ENCODE measurements at regions not wholly inside any gene's neighbourhood (a gene's known extent, or its start where the extent isn't known, plus 50 kb on each side); places are given as distances from the start of the nearest gene placed in this dataset.

GRCh38 chr13:29914581-29914980 is 64.2 kb upstream of the UBL3 start:
- ChIA-PET POLR2A (no interaction called here), CTCF (interaction anchor here (1.3 kb wide), 1 partner anchor 9 kb away, joined by 4 read pairs; no protein-coding TSS in a partner anchor)
- H3K4me3 ChIP-seq, result no peak overlapping the region
- 65% methylated on average over 3 of the region's 3 CpGs for WGBS (ENCODE audit: missing lambda C conversion rate)
- no peak overlapping the region for H3K27ac ChIP-seq
- no peak for ATAC-seq
- TF ChIP-seq POLR2A (IDR thresholded peaks at IDR 0.05; ENCODE audit: low read length) (no peak), HMGXB4 (CRISPR knock-in tag; IDR thresholded peaks at IDR 0.05; ENCODE audit: borderline replicate concordance) (no peak), HDAC2 (IDR thresholded peaks at IDR 0.05) (no peak), NPAS2 (CRISPR knock-in tag; IDR thresholded peaks at IDR 0.05; ENCODE audit: borderline replicate concordance) (no peak), ZC3H11A (IDR thresholded peaks at IDR 0.05) (no peak), SMC3 (IDR thresholded peaks at IDR 0.05) (no peak), MAZ (IDR thresholded peaks at IDR 0.05; ENCODE audit: borderline replicate concordance, low read depth, low read length) (no peak)
- peaks cover 12% of the 10 kb centered on the region for H3K4me1 ChIP-seq
- no peaks in the 10 kb centered on the region for H3K9me3 ChIP-seq
- no peak overlapping the region for H3K4me2 ChIP-seq
- DNase-seq (ENCODE audit: low read depth in 1 of 2, low spot score in 1 of 2), result no peak
- FAIRE-seq, result no peak

GRCh38 chr13:29911781-29912418 is 61.5 kb upstream of the UBL3 start:
- TF ChIP-seq SMC3 (IDR thresholded peaks at IDR 0.05), result no peak
- CTCF ChIA-PET, result interaction anchor here (0.9 to 2.2 kb wide), 3 partner anchors 10 to 203 kb away, joined by 3 to 8 read pairs (median 4); no protein-coding TSS in a partner anchor
- 68% methylated on average over 6 of the region's 7 CpGs for WGBS (ENCODE audit: missing lambda C conversion rate)
- FAIRE-seq (no peak), DNase-seq (ENCODE audit: low read depth in 1 of 2, low spot score in 1 of 2) (no peak), ATAC-seq (no peak)
- POLR2A ChIA-PET, result no interaction called here
- H3K4me2 ChIP-seq, result no peak overlapping the region
- H3K9me3 ChIP-seq, result no peaks in the 10 kb centered on the region
- no peak overlapping the region for H3K4me3 ChIP-seq
- no peak overlapping the region for H3K27ac ChIP-seq
- H3K4me1 ChIP-seq, result peaks cover 12% of the 10 kb centered on the region

- H3K4me2 ChIP-seq, result peak overlapping the region; percentile 25; the same call in 1 of the 3 replicates
- ChIA-PET CTCF (no interaction called here), POLR2A (no interaction called here)
- peak overlapping the region; percentile 29 to 58; a peak in 5 of 6 replicates for H3K27ac ChIP-seq
- 60% methylated on average over 1 of the region's 3 CpGs for WGBS (ENCODE audit: missing lambda C conversion rate)
- TF ChIP-seq FOXS1 (CRISPR knock-in tag; IDR thresholded peaks at IDR 0.05), result no peak
- no peak for TF ChIP-seq RFX5 (IDR thresholded peaks at IDR 0.05)
- TF ChIP-seq CEBPB (IDR thresholded peaks at IDR 0.05), result no peak
- TF ChIP-seq MAFK (IDR thresholded peaks at IDR 0.05; ENCODE audit: partially characterized antibody), result no peak
- no peak for TF ChIP-seq MAX (IDR thresholded peaks at IDR 0.05)
- TF ChIP-seq ZSCAN20 (CRISPR knock-in tag; IDR thresholded peaks at IDR 0.05), result no peak
- no peak for TF ChIP-seq FOSL2 (IDR thresholded peaks at IDR 0.05)
- TF ChIP-seq FOSL2 (CRISPR knock-in tag; IDR thresholded peaks at IDR 0.05), result no peak
- no peak for TF ChIP-seq HES2 (IDR thresholded peaks at IDR 0.05)
- TF ChIP-seq RAD21 (conservative IDR thresholded peaks at IDR 0.05 in 1 of 2, IDR thresholded peaks at IDR 0.05 in 1 of 2), result no peak
- TF ChIP-seq TP53 (CRISPR knock-in tag; IDR thresholded peaks at IDR 0.05), result no peak
- TF ChIP-seq CHD2 (IDR thresholded peaks at IDR 0.05; ENCODE audit: low read length, partially characterized antibody), result no peak
- no peak for TF ChIP-seq ZC3H11A (IDR thresholded peaks at IDR 0.05)
- TF ChIP-seq ZFP36 (IDR thresholded peaks at IDR 0.05; ENCODE audit: borderline replicate concordance, partially characterized antibody), result no peak
- TF ChIP-seq USF2 (IDR thresholded peaks at IDR 0.05), result no peak
- no peak for TF ChIP-seq HDAC2 (IDR thresholded peaks at IDR 0.05)
- ATAC-seq (peak; percentile 66 to 86; a peak in 4 of 6 replicates), FAIRE-seq (no peak), DNase-seq (ENCODE audit: low read depth in 1 of 2, low spot score in 1 of 2) (peak in 1 of 2 experiments; percentile 31)
- peaks cover 18% of the 10 kb centered on the region for H3K4me1 ChIP-seq
- no peak overlapping the region for H3K4me3 ChIP-seq
- no peaks in the 10 kb centered on the region for H3K9me3 ChIP-seq
Observed at GRCh38 chr13:29909975-29910674, 59.7 kb upstream of the UBL3 start.

Data from A549 (cell line).